ENCODE measurements at regions not wholly inside any gene's neighbourhood (a gene's known extent, or its start where the extent isn't known, plus 50 kb on each side); places are given as distances from the start of the nearest gene placed in this dataset.

DNA sequence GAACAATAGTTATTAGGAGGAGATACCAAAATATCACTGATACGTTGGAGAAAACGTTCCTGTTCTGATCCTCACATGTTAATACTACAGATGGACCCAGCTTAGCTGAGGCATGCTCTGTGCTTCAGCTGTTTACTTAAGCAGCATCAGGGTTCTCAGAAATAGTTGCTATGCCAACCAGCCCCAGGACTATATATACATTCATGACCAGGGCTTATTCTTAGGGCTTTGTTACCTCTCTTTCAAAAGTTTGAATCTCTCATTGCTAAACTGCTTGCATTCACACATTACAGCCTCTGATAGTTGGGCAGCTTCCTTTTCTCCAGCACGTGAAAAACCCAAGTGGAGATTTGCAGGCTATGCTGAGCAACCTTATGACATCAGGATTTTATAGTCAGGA lies 800.4 kb downstream of the DIAPH3 start:
- TF ChIP-seq, protein P1, sequence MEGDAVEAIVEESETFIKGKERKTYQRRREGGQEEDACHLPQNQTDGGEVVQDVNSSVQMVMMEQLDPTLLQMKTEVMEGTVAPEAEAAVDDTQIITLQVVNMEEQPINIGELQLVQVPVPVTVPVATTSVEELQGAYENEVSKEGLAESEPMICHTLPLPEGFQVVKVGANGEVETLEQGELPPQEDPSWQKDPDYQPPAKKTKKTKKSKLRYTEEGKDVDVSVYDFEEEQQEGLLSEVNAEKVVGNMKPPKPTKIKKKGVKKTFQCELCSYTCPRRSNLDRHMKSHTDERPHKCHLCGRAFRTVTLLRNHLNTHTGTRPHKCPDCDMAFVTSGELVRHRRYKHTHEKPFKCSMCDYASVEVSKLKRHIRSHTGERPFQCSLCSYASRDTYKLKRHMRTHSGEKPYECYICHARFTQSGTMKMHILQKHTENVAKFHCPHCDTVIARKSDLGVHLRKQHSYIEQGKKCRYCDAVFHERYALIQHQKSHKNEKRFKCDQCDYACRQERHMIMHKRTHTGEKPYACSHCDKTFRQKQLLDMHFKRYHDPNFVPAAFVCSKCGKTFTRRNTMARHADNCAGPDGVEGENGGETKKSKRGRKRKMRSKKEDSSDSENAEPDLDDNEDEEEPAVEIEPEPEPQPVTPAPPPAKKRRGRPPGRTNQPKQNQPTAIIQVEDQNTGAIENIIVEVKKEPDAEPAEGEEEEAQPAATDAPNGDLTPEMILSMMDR (IDR thresholded peaks at IDR 0.05; ENCODE audit: low read length), result no peak
- TF ChIP-seq EZH2phosphoT487 (IDR thresholded peaks at IDR 0.05; ENCODE audit: low read length), result no peak
